Memory B cell (primary cell): ENCODE measurements at regions not wholly inside any gene's neighbourhood (a gene's known extent, or its start where the extent isn't known, plus 50 kb on each side); places are given as distances from the start of the nearest gene placed in this dataset.

Source experiments
- ATAC-seq: fragments of 150-1000 bp; cut with Tn5 transposase; 2 replicates; pipeline ENCODE4 v1.10.0; 2021; ENCODE audit warnings: low read depth, mild to moderate bottlenecking, moderate library complexity
- DNase-seq, 2 donors: peaks; one replicate each; pipeline ENCODE4 v3.0.0; 2022; ENCODE audit warnings: low spot score in 2 of 2
- H3K27ac Mint-ChIP-seq: one replicate; pipeline ENCODE4 v1.8.0; 2022; ENCODE audit warnings: mild to moderate bottlenecking, moderate library complexity, mixed read lengths
- H3K27me3 Mint-ChIP-seq: one replicate; pipeline ENCODE4 v1.8.0; 2022; ENCODE audit warnings: mixed read lengths
- H3K36me3 Mint-ChIP-seq: one replicate; pipeline ENCODE4 v1.8.0; 2022; ENCODE audit warnings: mild to moderate bottlenecking, mixed read lengths
- H3K4me1 Mint-ChIP-seq: one replicate; pipeline ENCODE4 v1.8.0; 2022; ENCODE audit warnings: mixed read lengths
- H3K4me3 Mint-ChIP-seq: one replicate; pipeline ENCODE4 v1.8.0; 2022; ENCODE audit warnings: mild to moderate bottlenecking, moderate library complexity, mixed read lengths
- H3K9me3 Mint-ChIP-seq: one replicate; pipeline ENCODE4 v1.8.0; 2022; ENCODE audit warnings: mixed read lengths

DNA sequence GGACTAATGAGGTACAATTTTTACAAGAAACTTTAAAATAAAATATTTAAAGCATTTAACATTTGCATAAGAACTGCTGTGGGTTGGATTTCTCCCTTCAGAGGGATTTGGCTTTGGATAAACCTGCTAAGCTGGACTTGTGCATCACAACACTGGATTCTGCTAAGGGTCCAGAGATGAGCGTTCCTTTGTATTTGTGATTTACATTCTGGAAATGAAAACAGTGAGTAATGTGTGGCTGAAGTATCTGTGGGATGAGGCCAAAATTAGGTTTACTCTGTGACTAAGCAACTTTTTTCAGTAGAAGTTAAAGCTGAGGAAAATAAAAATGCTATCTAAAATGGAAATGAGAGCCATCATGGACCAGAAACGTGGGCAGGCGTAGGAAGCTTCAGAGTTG lies 494.3 kb downstream of the EPM2A start:
- no peaks in the 10 kb centered on the region for H3K9me3 Mint-ChIP-seq
- ATAC-seq (no peak), DNase-seq (no peak)
- H3K27me3 Mint-ChIP-seq: peaks cover 2% of the 10 kb centered on the region
- no peak overlapping the region for H3K27ac Mint-ChIP-seq
- no peak overlapping the region for H3K4me3 Mint-ChIP-seq
- H3K4me1 Mint-ChIP-seq: no peaks in the 10 kb centered on the region
- H3K36me3 Mint-ChIP-seq: no peaks in the 10 kb centered on the region

DNA sequence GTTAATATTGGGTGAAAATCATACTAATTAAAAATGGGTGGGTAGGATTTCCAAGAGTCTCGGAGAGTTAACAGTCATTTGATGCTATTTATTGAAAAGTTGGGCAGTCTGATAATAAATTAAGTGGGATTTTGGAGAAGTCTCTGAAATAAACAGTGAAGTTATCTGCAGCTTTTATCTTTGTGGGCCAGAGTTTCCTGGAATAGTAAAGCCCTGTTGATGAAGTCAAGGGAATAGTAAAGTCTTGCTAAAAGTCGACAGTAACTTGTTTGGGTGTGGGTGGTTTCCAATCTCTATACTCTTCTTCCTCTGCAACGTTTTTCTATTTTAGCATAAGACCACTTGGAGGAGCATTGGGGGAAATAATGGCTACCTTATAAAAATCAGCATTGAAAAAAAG lies 493.6 kb downstream of the EPM2A start:
- Mint-ChIP-seq H3K9me3 (no peaks in the 10 kb centered on the region), H3K4me3 (no peak overlapping the region)

DNA sequence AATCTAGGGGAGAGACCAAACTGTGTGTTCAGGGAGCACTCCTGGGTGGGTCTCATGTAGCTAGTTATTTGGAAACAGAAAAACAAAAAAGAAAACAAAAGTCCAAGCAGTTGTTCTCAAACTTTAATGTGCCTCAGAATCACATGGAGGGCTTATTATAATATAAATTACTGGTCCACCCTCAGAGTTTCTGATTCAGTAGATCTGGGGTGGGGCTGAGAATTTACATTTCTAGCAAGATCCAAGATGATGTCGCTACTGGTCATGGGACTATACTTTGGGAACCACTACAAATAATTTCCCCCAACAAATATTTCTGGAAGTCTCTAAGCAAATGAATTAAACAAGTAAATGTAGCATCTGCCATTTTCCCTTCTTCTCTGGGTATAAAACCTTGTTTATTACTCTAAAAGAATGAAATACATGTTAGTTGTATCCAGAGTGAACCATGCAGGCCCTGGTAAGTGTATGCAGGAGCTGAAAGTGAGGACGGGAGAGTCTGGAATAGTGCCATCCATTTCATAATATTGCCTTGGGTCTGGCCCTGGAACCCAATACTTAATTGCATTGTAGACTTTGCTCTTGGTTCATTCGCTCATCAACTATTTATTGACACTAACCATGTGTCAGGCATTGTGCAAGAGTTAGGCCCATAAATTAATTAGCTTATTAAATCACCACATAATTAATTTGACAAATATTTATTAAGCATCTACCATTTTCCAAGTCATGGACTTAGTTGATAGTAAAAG lies 490.8 kb downstream of the EPM2A start:
- ATAC-seq (no peak), DNase-seq (no peak)
- H3K4me1 Mint-ChIP-seq: no peaks in the 10 kb centered on the region
- H3K27me3 Mint-ChIP-seq: peaks cover 1% of the 10 kb centered on the region
- no peak overlapping the region for H3K27ac Mint-ChIP-seq
- H3K9me3 Mint-ChIP-seq: peaks cover 3% of the 10 kb centered on the region
- H3K4me3 Mint-ChIP-seq: no peak overlapping the region
- H3K36me3 Mint-ChIP-seq: no peaks in the 10 kb centered on the region

More for the DNA sequence above, 493.6 kb downstream of the EPM2A start:
- Mint-ChIP-seq H3K4me1 (no peaks in the 10 kb centered on the region), H3K36me3 (no peaks in the 10 kb centered on the region), H3K27me3 (peaks cover 1% of the 10 kb centered on the region), H3K27ac (no peak overlapping the region)
- ATAC-seq (no peak), DNase-seq (no peak)

DNA sequence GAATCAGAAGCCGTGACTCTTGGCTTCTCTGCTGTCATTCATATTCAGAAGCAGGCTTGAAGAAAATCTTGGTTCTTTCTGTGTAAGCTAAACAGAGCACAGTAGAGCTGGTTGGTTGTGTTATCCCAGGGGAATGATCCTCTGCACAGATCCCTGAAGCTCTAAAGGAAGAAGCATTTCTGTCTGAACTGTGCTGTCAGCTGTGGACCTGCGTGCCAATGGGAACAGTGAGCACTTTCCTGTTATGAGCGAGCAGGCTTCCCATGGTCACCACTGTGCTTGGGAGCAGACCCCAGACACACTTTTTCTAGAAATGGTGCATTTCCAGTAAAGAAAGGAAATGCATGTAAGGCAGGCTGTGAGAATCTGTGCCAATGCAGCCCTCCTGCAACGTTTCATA lies 490.2 kb downstream of the EPM2A start:
- Mint-ChIP-seq H3K27ac (no peak overlapping the region), H3K36me3 (no peaks in the 10 kb centered on the region), H3K9me3 (peaks cover 3% of the 10 kb centered on the region), H3K4me3 (no peak overlapping the region), H3K27me3 (peaks cover 1% of the 10 kb centered on the region), H3K4me1 (no peaks in the 10 kb centered on the region)
- ATAC-seq (no peak), DNase-seq (no peak)

DNA sequence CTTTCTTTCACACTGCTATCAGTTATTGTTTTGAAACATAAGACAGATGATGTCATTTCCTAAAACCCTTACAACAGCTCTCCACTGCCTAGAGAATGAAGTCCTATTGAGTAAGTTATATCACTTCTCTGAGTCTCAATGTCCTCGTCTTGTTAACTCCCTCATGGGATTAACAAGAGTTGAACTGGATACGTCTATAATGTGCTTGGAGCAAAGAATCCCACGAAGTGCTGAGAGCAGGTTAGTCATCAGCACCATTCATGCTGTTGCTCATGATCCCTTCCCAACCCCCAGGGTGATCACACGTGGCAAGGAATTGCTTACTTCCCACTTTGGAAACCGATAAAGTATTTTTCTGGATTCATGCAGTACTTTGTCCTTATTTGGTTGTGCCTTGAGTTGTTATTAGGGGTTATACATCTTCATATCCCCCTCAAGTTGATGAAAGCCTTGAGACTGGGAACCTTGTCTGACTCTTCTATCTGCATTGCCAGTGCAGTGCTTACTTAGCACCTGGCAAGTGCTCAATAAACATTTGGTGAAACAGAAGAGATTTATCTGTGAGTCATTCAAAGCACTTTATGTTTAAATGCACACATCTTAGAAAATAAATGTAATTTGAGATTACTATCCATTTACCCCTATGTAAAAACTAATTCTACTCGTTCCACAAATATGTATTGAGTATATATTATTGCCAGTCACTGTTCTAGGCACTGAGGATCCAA lies 487.5 kb downstream of the EPM2A start:
- H3K4me1 Mint-ChIP-seq: no peaks in the 10 kb centered on the region
- DNase-seq: no peak
- H3K9me3 Mint-ChIP-seq: peaks cover 3% of the 10 kb centered on the region

DNA sequence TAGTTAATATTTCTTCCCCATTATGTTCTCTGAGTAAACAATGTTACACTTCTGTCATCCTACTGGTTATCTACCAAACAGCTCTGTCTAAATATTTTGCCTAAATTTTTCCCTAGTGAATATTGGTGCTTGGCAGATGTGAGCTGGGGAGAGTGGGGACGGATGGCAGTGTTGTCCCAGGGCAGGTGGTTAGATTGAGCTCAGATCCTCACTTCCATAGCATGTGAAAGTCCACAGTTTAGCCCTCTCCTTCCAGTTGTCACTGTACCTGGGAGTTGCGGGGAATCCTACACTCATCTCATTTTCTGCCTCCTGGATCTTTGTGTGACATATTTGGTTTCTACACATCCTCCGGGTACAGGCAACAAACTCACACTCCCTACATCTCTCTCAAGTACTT lies 484.9 kb downstream of the EPM2A start:
- no peaks in the 10 kb centered on the region for H3K4me1 Mint-ChIP-seq
- ATAC-seq: no peak

More for the DNA sequence above, 487.5 kb downstream of the EPM2A start:
- ATAC-seq: no peak
- H3K27ac Mint-ChIP-seq: no peak overlapping the region
- no peak overlapping the region for H3K4me3 Mint-ChIP-seq
- no peaks in the 10 kb centered on the region for H3K27me3 Mint-ChIP-seq
- no peaks in the 10 kb centered on the region for H3K36me3 Mint-ChIP-seq

DNA sequence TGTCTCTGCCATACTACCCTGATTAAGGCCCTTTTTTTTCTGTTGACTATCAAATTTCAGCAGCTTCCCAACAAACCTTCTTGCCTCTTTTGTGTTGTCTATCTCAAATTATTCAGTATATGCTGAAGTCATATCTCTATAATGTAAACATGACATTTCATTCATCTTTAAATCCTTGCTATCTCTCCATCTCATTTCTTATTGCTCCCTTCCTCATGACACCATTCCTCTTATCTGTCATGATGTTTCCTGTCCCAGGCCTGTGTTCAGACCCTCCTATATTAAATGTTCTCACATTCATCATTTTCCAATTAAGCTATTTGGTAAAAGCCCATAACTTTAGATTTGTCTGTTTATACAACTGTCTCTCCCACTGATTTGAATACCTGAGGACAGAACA lies 482.6 kb downstream of the EPM2A start:
- no peaks in the 10 kb centered on the region for H3K36me3 Mint-ChIP-seq
- ATAC-seq (no peak), DNase-seq (no peak)
- H3K4me1 Mint-ChIP-seq: no peaks in the 10 kb centered on the region
- H3K27ac Mint-ChIP-seq: no peak overlapping the region
- no peak overlapping the region for H3K4me3 Mint-ChIP-seq
- peaks cover 3% of the 10 kb centered on the region for H3K9me3 Mint-ChIP-seq
- H3K27me3 Mint-ChIP-seq: no peaks in the 10 kb centered on the region

More for the DNA sequence above, 484.9 kb downstream of the EPM2A start:
- H3K27ac Mint-ChIP-seq: no peak overlapping the region
- no peak for DNase-seq
- no peak overlapping the region for H3K4me3 Mint-ChIP-seq
- H3K9me3 Mint-ChIP-seq: peaks cover 3% of the 10 kb centered on the region
- no peaks in the 10 kb centered on the region for H3K27me3 Mint-ChIP-seq
- no peaks in the 10 kb centered on the region for H3K36me3 Mint-ChIP-seq

DNA sequence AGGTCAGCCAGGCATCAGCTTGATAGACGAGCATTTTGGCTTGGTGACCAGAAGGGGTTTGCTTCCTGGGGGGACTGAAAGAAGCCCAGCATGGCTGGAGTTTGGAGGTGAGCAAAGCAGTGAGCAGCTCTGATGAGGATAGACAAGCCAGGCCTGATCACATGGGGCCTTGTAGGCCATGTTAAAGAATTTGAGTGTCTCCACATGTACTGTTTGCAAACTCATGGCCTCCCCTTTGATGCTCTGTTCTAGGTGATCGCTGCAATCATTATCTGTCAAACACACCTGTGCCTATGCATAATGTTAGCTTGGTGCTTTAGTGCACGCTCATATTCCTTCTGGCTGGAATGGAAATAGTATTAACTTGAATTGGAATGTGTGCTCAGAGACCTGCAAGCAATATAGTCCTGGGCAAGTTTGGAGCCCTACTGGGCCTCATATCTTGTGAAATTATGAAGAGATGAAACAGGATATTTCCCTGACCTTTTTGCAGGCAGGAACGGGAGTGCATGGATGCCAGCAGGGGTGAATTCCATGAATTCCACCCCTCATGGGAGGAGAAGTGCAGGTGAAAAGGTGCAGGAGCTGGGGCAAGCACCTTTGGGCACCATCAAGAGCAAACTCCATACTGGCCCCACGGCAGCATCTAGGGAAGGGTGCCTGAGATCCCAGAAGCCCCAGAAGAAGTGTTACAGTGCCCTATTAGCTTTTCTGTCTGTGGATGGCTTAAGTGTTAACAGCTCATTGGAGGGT lies 480.5 kb downstream of the EPM2A start:
- no peaks in the 10 kb centered on the region for H3K9me3 Mint-ChIP-seq
- ATAC-seq (no peak), DNase-seq (no peak)
- H3K27ac Mint-ChIP-seq: no peak overlapping the region
- no peak overlapping the region for H3K4me3 Mint-ChIP-seq
- no peaks in the 10 kb centered on the region for H3K27me3 Mint-ChIP-seq
- no peaks in the 10 kb centered on the region for H3K4me1 Mint-ChIP-seq
- H3K36me3 Mint-ChIP-seq: no peaks in the 10 kb centered on the region

DNA sequence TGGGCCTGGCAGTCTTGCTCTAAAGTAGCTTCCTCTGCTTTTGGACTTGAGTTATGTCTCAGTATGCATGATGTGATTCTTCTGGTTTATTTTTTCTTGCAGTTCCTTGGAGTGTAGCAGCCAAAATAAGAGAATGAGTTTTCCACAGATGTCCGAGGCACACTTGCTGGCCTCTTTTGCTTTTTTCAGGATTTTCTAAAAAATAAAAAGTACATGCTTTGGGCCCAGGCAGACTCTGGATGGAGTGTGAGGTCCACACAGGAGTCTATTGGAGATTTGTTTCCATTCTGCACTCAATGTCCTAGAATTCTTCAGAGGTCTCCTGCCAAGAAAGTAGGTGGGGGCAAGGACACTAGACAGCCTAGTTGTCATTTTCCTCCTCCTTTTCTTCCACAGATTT lies 477.6 kb downstream of the EPM2A start:
- H3K4me1 Mint-ChIP-seq: no peaks in the 10 kb centered on the region
- H3K36me3 Mint-ChIP-seq: no peaks in the 10 kb centered on the region
- no peak overlapping the region for H3K27ac Mint-ChIP-seq
- DNase-seq (no peak), ATAC-seq (no peak)
- H3K4me3 Mint-ChIP-seq: no peak overlapping the region
- no peaks in the 10 kb centered on the region for H3K9me3 Mint-ChIP-seq
- peaks cover 2% of the 10 kb centered on the region for H3K27me3 Mint-ChIP-seq

DNA sequence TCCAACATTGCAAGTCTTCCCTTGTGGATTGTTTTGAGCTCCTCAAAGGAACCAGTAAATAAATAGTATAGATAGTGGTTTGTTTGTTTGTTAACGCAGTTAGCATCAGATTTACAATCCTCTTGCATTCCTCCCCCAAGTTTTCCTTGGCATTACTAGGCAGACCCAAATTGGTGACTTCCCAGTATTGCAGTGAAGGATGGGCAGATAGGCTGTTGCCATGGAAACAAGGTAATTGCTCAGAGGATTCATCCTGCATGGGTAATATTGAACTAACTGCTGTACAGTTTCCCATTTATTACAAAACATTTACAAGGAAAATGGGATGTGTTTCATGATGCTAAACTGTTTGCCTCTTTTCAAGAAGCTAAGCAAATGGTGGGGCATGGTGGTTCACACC lies 477.2 kb downstream of the EPM2A start:
- DNase-seq: no peak

DNA sequence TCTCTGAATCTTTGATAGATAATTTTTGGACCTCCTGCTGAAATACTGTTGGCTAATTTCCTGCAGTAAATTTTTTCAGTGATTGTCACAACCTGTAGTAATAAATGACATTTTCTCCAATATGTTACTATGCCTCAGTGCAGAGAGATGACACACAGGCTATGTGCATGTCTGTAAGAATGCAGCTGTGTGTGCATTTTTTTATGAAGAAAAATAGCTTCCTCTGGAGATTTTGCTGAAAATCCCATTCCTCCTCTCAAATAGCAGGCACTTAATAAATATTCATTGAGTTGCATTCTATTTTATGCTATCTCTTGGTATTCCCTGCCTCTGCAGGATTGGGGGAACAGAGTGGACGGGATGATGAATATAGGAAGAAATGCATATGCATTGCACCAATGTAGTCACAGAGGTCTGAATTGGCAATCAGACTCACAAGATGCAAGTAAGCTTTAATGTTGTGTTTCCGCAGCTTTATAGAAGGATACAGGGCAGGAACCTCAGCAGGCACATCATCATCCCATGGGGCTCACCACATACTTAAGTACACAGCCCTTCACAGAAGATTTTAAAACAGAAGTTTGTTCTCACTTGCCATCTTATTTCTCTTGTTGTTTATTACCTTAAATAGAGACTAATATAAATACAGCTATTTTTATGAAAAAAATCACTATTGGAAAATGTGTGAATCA lies 474.7 kb downstream of the EPM2A start:
- no peaks in the 10 kb centered on the region for H3K4me1 Mint-ChIP-seq
- H3K9me3 Mint-ChIP-seq: no peaks in the 10 kb centered on the region
- no peak overlapping the region for H3K4me3 Mint-ChIP-seq
- ATAC-seq: no peak
- H3K27me3 Mint-ChIP-seq: peaks cover 5% of the 10 kb centered on the region
- no peak overlapping the region for H3K27ac Mint-ChIP-seq
- H3K36me3 Mint-ChIP-seq: no peaks in the 10 kb centered on the region
- DNase-seq: no peak

More for the DNA sequence above, 477.2 kb downstream of the EPM2A start:
- H3K4me3 Mint-ChIP-seq: no peak overlapping the region
- no peak for ATAC-seq
- H3K9me3 Mint-ChIP-seq: no peaks in the 10 kb centered on the region
- peaks cover 2% of the 10 kb centered on the region for H3K27me3 Mint-ChIP-seq
- H3K27ac Mint-ChIP-seq: no peak overlapping the region
- H3K4me1 Mint-ChIP-seq: no peaks in the 10 kb centered on the region
- no peaks in the 10 kb centered on the region for H3K36me3 Mint-ChIP-seq

DNA sequence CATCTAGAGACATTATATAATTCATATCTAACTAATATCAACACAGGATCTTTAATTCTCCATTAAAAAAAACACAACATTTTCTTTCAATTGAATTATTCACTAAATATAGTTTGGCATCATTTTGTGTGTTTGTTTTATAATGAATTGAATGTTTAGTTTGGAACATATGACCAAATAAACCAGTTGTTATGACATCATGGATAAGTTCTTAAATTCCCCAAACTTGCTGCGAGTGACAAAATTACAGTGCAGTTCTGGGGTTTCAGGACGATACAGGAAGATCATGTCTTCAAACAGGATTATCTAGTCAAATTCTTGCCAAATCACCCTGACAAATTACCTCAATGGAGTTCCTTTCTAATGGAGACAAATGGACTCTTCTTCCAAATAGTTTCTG lies 473.6 kb downstream of the EPM2A start:
- ATAC-seq (no peak), DNase-seq (no peak)
- H3K9me3 Mint-ChIP-seq: no peaks in the 10 kb centered on the region
- no peaks in the 10 kb centered on the region for H3K4me1 Mint-ChIP-seq
- H3K27me3 Mint-ChIP-seq: peaks cover 5% of the 10 kb centered on the region
- no peaks in the 10 kb centered on the region for H3K36me3 Mint-ChIP-seq
- no peak overlapping the region for H3K27ac Mint-ChIP-seq
- H3K4me3 Mint-ChIP-seq: no peak overlapping the region

DNA sequence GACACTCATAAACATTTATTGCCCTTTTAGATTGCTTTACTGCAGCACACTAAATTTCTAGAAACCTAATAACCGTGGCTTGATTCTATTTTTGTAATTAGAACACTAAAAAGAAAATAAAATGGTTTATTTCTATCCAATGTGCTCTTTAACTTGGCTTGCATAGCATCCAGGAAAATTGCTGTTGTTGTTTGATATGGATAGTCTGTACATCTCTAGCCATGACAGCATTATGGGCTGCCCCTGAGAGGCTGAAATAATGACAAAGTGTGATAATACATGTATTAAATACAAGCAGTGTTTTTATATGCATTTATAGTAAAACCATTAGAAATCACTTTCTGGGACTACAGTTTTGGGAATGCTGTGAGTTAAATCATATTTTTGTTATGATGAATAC lies 472.5 kb downstream of the EPM2A start:
- Mint-ChIP-seq H3K4me3 (no peak overlapping the region), H3K9me3 (no peaks in the 10 kb centered on the region), H3K27me3 (peaks cover 5% of the 10 kb centered on the region), H3K36me3 (no peaks in the 10 kb centered on the region), H3K4me1 (no peaks in the 10 kb centered on the region), H3K27ac (no peak overlapping the region)
- DNase-seq (no peak), ATAC-seq (no peak)

DNA sequence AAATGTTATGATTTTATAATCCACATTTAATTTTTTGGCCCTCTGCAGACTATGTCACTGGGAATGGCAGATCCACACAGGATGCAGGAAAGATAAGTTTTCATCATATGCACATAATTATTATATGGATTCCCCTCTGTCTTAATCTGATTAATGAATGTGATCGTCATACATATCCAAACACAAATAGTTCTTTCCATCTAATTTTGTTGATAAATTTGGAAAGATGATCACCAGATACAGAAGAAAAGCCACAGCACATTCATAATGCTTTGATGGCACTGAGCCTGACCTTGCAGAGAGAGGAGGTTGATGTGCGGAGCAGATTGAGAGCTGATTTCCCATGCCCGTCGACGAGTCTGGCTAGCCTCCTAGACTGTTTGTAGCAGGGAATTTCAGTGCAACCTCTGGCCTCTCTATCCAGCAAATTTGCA lies 471.5 kb downstream of the EPM2A start:
- no peaks in the 10 kb centered on the region for H3K9me3 Mint-ChIP-seq
- no peak overlapping the region for H3K27ac Mint-ChIP-seq
- no peaks in the 10 kb centered on the region for H3K4me1 Mint-ChIP-seq
- H3K4me3 Mint-ChIP-seq: no peak overlapping the region
- H3K36me3 Mint-ChIP-seq: no peaks in the 10 kb centered on the region
- DNase-seq: no peak
- peaks cover 5% of the 10 kb centered on the region for H3K27me3 Mint-ChIP-seq
- no peak for ATAC-seq
